Loucy (cell line): ENCODE measurements at regions not wholly inside any gene's neighbourhood (a gene's known extent, or its start where the extent isn't known, plus 50 kb on each side); places are given as distances from the start of the nearest gene placed in this dataset.

Experiments
- H2AFZ ChIP-seq: fragments of 200-600 bp; sonication (generic); 2 replicates; pipeline ENCODE4 v1.6.0; 2016; ENCODE audit warnings: antibody characterized with exemption, mild to moderate bottlenecking, low read length, moderate library complexity
- H3F3A ChIP-seq: fragments of 200-600 bp; 2 replicates; pipeline ENCODE4 v1.6.0; 2016; ENCODE audit warnings: antibody characterized with exemption, low read depth, mild to moderate bottlenecking
- H3K27me3 ChIP-seq: fragments of 200-600 bp; sonication (generic); 2 replicates; pipeline ENCODE4 v1.6.1; 2014; ENCODE audit warnings: low read length, mild to moderate bottlenecking; ENCODE audit not compliant: insufficient read depth, poor library complexity, severe bottlenecking
- H3K36me3 ChIP-seq: fragments of 200-600 bp; sonication (generic); 2 replicates; pipeline ENCODE4 v1.6.1; 2016; ENCODE audit warnings: low read length; ENCODE audit not compliant: insufficient read depth
- H3K4me1 ChIP-seq: fragments of 200-600 bp; sonication (generic); 2 replicates; pipeline ENCODE4 v1.5.1; 2014; ENCODE audit warnings: low read length, mild to moderate bottlenecking; ENCODE audit not compliant: insufficient read depth, poor library complexity, severe bottlenecking
- H3K4me2 ChIP-seq: fragments of 200-600 bp; sonication (generic); 2 replicates; pipeline ENCODE4 v1.6.0; 2014; ENCODE audit warnings: antibody characterized with exemption, low read length, low read depth, mild to moderate bottlenecking; ENCODE audit not compliant: poor library complexity, severe bottlenecking
- H3K4me3 ChIP-seq: fragments of 200-600 bp; sonication (generic); 2 replicates; pipeline ENCODE4 v1.5.1; 2014; ENCODE audit warnings: low read length, mild to moderate bottlenecking, mixed read lengths; ENCODE audit not compliant: poor library complexity, severe bottlenecking
- H3K79me2 ChIP-seq: fragments of 200-600 bp; sonication (generic); 2 replicates; pipeline ENCODE4 v1.6.1; 2014; ENCODE audit warnings: low read length; ENCODE audit not compliant: insufficient read depth
- H3K9ac ChIP-seq: fragments of 200-600 bp; sonication (generic); 2 replicates; pipeline ENCODE4 v1.6.0; 2014; ENCODE audit warnings: mild to moderate bottlenecking, low read depth, low read length, moderate library complexity; ENCODE audit not compliant: poor library complexity, severe bottlenecking
- H3K9me2 ChIP-seq: fragments of 200-600 bp; sonication (generic); replicated peaks from 2 replicates; pipeline ENCODE4 v1.6.1; 2016; ENCODE audit warnings: low read depth, low read length, mixed read lengths
- H3K9me3 ChIP-seq: fragments of 200-600 bp; sonication (generic); 2 replicates; pipeline ENCODE4 v1.6.1; 2014; ENCODE audit warnings: mild to moderate bottlenecking, antibody characterized with exemption, low read length, low read depth; ENCODE audit not compliant: insufficient read depth
- H4K20me1 ChIP-seq: fragments of 200-600 bp; sonication (generic); 2 replicates; pipeline ENCODE4 v1.6.0; 2014; ENCODE audit warnings: antibody characterized with exemption, low read length, mild to moderate bottlenecking; ENCODE audit not compliant: insufficient read depth, poor library complexity, severe bottlenecking
- CTCF ChIP-seq: fragments of 200-600 bp; sonication (generic); conservative IDR thresholded peaks from 2 replicates; pipeline ENCODE4 v1.5.1; 2014; ENCODE audit warnings: mild to moderate bottlenecking, antibody characterized with exemption, low read length
- EZH2phosphoT487 ChIP-seq: fragments of 200-600 bp; IDR thresholded peaks from 2 replicates; pipeline ENCODE4 v1.6.1; 2018; ENCODE audit warnings: antibody characterized with exemption, mild to moderate bottlenecking, moderate library complexity, borderline replicate concordance

- Histone ChIP-seq H3K79me2 (no peaks in the 10 kb centered on the region), H3F3A (no peaks in the 10 kb centered on the region), H3K4me2 (no peak overlapping the region), H4K20me1 (no peaks in the 10 kb centered on the region), H3K4me1 (no peaks in the 10 kb centered on the region), H3K9me2 (no peaks in the 10 kb centered on the region), H3K9me3 (no peaks in the 10 kb centered on the region), H2AFZ (no peak overlapping the region), H3K4me3 (no peak overlapping the region), H3K9ac (no peak overlapping the region), H3K27me3 (no peaks in the 10 kb centered on the region), H3K36me3 (no peaks in the 10 kb centered on the region)
- TF ChIP-seq EZH2phosphoT487 = no peak
- TF ChIP-seq CTCF = no peak
These were observed 485.2 kb upstream of the CDH9 start for GRCh38 chr5:27523629-27524028.

GRCh38 chr5:27516437-27516836 is 478.1 kb upstream of the CDH9 start:
- H3K79me2 ChIP-seq = no peaks in the 10 kb centered on the region
- H3K9me2 ChIP-seq = no peaks in the 10 kb centered on the region
- no peak for TF ChIP-seq EZH2phosphoT487
- TF ChIP-seq CTCF = no peak
- no peak overlapping the region for H3K4me3 ChIP-seq
- no peaks in the 10 kb centered on the region for H3K27me3 ChIP-seq
- no peak overlapping the region for H3K9ac ChIP-seq
- H3K9me3 ChIP-seq = no peaks in the 10 kb centered on the region
- no peaks in the 10 kb centered on the region for H3F3A ChIP-seq
- no peaks in the 10 kb centered on the region for H3K36me3 ChIP-seq
- H2AFZ ChIP-seq = no peak overlapping the region
- no peaks in the 10 kb centered on the region for H4K20me1 ChIP-seq
- H3K4me1 ChIP-seq = no peaks in the 10 kb centered on the region
- no peak overlapping the region for H3K4me2 ChIP-seq

GRCh38 chr5:27511061-27511460 is 472.7 kb upstream of the CDH9 start:
- Histone ChIP-seq H3K79me2 (no peaks in the 10 kb centered on the region), H3K9me2 (no peaks in the 10 kb centered on the region), H3K27me3 (no peaks in the 10 kb centered on the region), H3K9ac (no peak overlapping the region), H2AFZ (no peak overlapping the region), H3K4me2 (no peak overlapping the region), H3K9me3 (no peaks in the 10 kb centered on the region), H3K4me1 (no peaks in the 10 kb centered on the region), H4K20me1 (no peaks in the 10 kb centered on the region), H3K4me3 (no peak overlapping the region), H3K36me3 (no peaks in the 10 kb centered on the region), H3F3A (no peaks in the 10 kb centered on the region)
- TF ChIP-seq CTCF (no peak), EZH2phosphoT487 (no peak)
